ENCODE measurements at regions not wholly inside any gene's neighbourhood (a gene's known extent, or its start where the extent isn't known, plus 50 kb on each side); places are given as distances from the start of the nearest gene placed in this dataset.

DNA sequence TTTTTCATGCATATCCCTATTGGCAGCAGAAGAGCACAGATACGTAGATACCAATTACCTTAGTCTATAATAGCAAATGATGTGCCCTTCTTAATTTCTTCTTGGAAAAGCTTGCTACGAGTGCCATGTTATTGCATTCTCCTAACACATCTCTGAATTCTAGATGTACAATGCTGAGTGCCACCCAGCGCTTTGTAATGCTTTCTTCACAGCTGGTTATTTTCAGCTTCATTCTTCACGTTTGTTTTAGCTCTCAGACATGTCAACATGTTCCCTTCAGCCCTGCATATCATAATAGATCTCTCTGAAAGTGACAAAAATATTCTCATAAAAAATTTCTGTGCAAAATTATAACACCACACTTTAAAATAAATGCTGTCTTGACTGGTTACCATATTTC is 981.2 kb downstream of the TTLL7 start:
- H3K9me3 ChIP-seq (ENCODE audit: control insufficient read depth in 2 of 2, low read length in 2 of 2): no peaks in the 10 kb centered on the region
- H3K27ac ChIP-seq (ENCODE audit: low read length): no peak overlapping the region
- no peaks in the 10 kb centered on the region for H3K27me3 ChIP-seq (ENCODE audit: control insufficient read depth in 1 of 2, insufficient read depth in 2 of 2, low read length in 2 of 2)
- no peaks in the 10 kb centered on the region for H3K36me3 ChIP-seq (ENCODE audit: control insufficient read depth in 2 of 2, insufficient read depth in 2 of 2, low read length in 2 of 2)
- H3K4me1 ChIP-seq (ENCODE audit: control insufficient read depth, insufficient read depth, low read length): no peaks in the 10 kb centered on the region
- H3K9ac ChIP-seq (ENCODE audit: low read length in 2 of 2): no peak overlapping the region
- H3K4me3 ChIP-seq (ENCODE audit: low read length in 2 of 2): no peak overlapping the region

DNA sequence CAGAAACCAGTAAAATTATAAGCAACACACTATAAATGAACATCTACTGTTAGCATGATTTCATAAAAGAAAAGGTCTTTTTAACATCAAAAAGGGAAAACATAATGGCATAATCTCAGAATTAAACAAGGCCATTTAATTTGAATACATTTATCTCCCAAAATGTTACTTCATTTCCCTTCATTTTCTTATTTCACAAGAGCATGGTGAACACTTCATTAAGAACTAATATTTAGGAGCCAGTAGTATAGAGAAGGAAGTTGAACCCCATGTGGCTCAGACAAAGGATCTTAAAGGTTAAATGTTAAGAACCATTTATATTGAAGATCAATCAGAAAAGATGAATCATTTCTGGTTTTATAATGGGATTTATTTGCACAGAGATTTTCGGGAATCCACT is 981.7 kb downstream of the TTLL7 start:
- Histone ChIP-seq H3K9me3 (ENCODE audit: control insufficient read depth in 2 of 2, low read length in 2 of 2) (no peaks in the 10 kb centered on the region), H3K9ac (ENCODE audit: low read length in 2 of 2) (no peak overlapping the region), H3K36me3 (ENCODE audit: control insufficient read depth in 2 of 2, insufficient read depth in 2 of 2, low read length in 2 of 2) (no peaks in the 10 kb centered on the region), H3K27me3 (ENCODE audit: control insufficient read depth in 1 of 2, insufficient read depth in 2 of 2, low read length in 2 of 2) (no peaks in the 10 kb centered on the region), H3K4me3 (ENCODE audit: low read length in 2 of 2) (no peak overlapping the region), H3K27ac (ENCODE audit: low read length) (no peak overlapping the region), H3K4me1 (ENCODE audit: control insufficient read depth, insufficient read depth, low read length) (no peaks in the 10 kb centered on the region)

DNA sequence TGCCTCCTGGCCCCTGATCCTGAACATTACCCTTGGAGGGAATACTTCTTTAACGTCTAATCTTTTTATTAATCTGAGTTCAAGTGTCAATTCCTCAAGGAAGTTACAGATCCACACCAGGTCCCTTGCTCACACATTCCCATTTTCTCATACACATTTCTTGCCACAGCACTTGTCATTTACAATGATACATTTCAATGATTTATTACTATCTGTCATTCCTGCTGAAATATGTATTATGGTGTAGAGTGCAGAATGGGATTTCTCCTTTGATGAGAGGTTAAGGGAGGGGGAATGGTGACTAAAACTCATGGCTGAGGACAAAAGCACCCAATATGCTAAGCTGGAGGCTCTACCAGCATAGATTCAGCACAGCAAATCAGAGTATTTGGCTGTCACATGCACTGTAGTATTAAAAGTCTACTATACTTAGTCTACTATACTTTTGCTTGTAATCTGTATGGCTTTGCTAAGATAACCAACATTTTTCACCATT is 982.5 kb downstream of the TTLL7 start:
- Histone ChIP-seq H3K36me3 (ENCODE audit: control insufficient read depth in 2 of 2, insufficient read depth in 2 of 2, low read length in 2 of 2) (no peaks in the 10 kb centered on the region), H3K27ac (ENCODE audit: low read length) (no peak overlapping the region), H3K9me3 (ENCODE audit: control insufficient read depth in 2 of 2, low read length in 2 of 2) (no peaks in the 10 kb centered on the region), H3K9ac (ENCODE audit: low read length in 2 of 2) (no peak overlapping the region), H3K27me3 (ENCODE audit: control insufficient read depth in 1 of 2, insufficient read depth in 2 of 2, low read length in 2 of 2) (no peaks in the 10 kb centered on the region), H3K4me1 (ENCODE audit: control insufficient read depth, insufficient read depth, low read length) (no peaks in the 10 kb centered on the region), H3K4me3 (ENCODE audit: low read length in 2 of 2) (no peak overlapping the region)

DNA sequence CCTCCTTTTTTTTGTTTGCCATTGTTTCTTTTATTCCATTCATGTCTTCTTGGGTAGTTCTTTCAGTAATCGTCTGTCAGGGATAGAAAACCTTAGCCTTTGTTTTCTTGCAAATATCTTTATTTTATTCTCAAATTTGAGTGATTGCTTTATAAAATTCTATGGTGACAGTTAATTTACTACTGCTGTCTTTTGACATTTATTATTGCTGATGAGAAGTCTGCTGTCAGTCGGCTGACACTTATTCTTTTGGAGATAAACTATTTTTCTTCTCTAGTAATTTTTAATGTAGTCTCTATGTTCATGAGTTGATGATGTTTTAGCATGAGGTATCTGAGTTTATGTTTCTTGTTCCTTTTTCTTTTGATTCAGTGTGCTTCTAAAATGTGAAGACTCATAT is 983.8 kb downstream of the TTLL7 start:
- Histone ChIP-seq H3K27me3 (ENCODE audit: control insufficient read depth in 1 of 2, insufficient read depth in 2 of 2, low read length in 2 of 2) (no peaks in the 10 kb centered on the region), H3K4me3 (ENCODE audit: low read length in 2 of 2) (no peak overlapping the region)

DNA sequence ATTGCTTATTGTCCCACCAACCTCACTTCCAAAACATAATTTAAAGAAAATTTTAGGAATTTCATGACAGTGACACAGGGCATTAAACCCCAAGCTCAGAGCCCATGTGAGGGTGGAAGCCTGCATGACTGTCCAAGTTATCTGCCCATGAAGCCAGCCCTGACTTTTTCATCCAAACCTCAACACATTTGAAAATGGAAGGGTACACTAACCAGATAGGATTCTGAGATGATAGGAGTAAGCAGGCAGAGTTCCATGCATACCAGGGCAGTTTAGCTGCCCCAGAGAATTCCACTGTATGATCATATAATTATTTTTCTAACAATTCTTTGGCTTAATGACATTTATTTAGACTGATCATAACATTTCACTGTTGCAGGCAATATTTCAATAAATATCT is 986.0 kb downstream of the TTLL7 start:
- Histone ChIP-seq H3K4me1 (ENCODE audit: control insufficient read depth, insufficient read depth, low read length) (no peaks in the 10 kb centered on the region), H3K36me3 (ENCODE audit: control insufficient read depth in 2 of 2, insufficient read depth in 2 of 2, low read length in 2 of 2) (no peaks in the 10 kb centered on the region), H3K27ac (ENCODE audit: low read length) (no peak overlapping the region), H3K27me3 (ENCODE audit: control insufficient read depth in 1 of 2, insufficient read depth in 2 of 2, low read length in 2 of 2) (no peaks in the 10 kb centered on the region), H3K9ac (ENCODE audit: low read length in 2 of 2) (no peak overlapping the region), H3K9me3 (ENCODE audit: control insufficient read depth in 2 of 2, low read length in 2 of 2) (no peaks in the 10 kb centered on the region), H3K4me3 (ENCODE audit: low read length in 2 of 2) (no peak overlapping the region)

More for the DNA sequence above, 983.8 kb downstream of the TTLL7 start:
- H3K27ac ChIP-seq (ENCODE audit: low read length): no peak overlapping the region
- H3K9ac ChIP-seq (ENCODE audit: low read length in 2 of 2): no peak overlapping the region
- no peaks in the 10 kb centered on the region for H3K4me1 ChIP-seq (ENCODE audit: control insufficient read depth, insufficient read depth, low read length)
- H3K9me3 ChIP-seq (ENCODE audit: control insufficient read depth in 2 of 2, low read length in 2 of 2): no peaks in the 10 kb centered on the region
- H3K36me3 ChIP-seq (ENCODE audit: control insufficient read depth in 2 of 2, insufficient read depth in 2 of 2, low read length in 2 of 2): no peaks in the 10 kb centered on the region

DNA sequence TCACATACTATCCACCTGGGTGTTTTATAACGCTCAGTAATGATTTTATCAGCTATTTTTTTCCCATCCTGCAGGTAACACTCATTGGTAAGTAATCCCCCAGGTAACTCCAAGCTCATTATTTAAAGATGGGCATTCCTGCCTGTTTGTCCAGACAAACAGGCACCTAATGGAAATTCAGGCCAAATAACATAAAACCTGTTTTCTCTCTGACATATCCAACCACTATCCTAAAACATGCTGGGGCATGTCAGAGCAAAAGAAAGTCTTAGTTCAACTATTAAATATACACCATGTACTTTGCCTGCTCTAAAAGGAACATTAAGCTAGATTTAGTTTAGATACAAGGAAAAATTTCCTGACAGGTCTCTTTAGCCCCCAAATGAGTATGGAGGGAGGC is 987.7 kb downstream of the TTLL7 start:
- Histone ChIP-seq H3K27me3 (ENCODE audit: control insufficient read depth in 1 of 2, insufficient read depth in 2 of 2, low read length in 2 of 2) (no peaks in the 10 kb centered on the region), H3K36me3 (ENCODE audit: control insufficient read depth in 2 of 2, insufficient read depth in 2 of 2, low read length in 2 of 2) (no peaks in the 10 kb centered on the region), H3K4me1 (ENCODE audit: control insufficient read depth, insufficient read depth, low read length) (no peaks in the 10 kb centered on the region), H3K4me3 (ENCODE audit: low read length in 2 of 2) (no peak overlapping the region), H3K9ac (ENCODE audit: low read length in 2 of 2) (no peak overlapping the region), H3K27ac (ENCODE audit: low read length) (no peak overlapping the region), H3K9me3 (ENCODE audit: control insufficient read depth in 2 of 2, low read length in 2 of 2) (no peaks in the 10 kb centered on the region)

DNA sequence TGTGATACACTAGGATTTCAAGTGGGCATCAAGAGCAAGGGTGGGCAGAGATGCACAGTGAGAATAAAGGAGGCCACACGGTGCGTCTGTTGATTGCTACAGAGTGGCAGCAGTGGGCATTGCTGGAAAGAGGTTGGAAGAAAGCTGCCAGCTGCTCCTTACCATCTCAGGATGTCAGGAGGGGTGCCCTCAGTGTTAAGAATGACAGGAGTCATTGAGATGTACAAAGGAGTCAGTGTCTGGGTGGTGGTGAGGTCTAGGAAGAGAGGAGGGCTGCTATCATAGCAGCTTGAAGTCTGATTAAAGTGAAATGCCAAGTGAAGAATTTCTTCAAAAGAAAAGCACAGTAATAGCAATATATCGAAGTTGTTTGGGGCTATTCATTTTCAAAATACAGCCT is 992.7 kb downstream of the TTLL7 start:
- H3K27me3 ChIP-seq (ENCODE audit: control insufficient read depth in 1 of 2, insufficient read depth in 2 of 2, low read length in 2 of 2): no peaks in the 10 kb centered on the region
- no peak overlapping the region for H3K27ac ChIP-seq (ENCODE audit: low read length)
- H3K36me3 ChIP-seq (ENCODE audit: control insufficient read depth in 2 of 2, insufficient read depth in 2 of 2, low read length in 2 of 2): no peaks in the 10 kb centered on the region
- no peaks in the 10 kb centered on the region for H3K4me1 ChIP-seq (ENCODE audit: control insufficient read depth, insufficient read depth, low read length)
- H3K9me3 ChIP-seq (ENCODE audit: control insufficient read depth in 2 of 2, low read length in 2 of 2): no peaks in the 10 kb centered on the region
- no peak overlapping the region for H3K4me3 ChIP-seq (ENCODE audit: low read length in 2 of 2)
- H3K9ac ChIP-seq (ENCODE audit: low read length in 2 of 2): no peak overlapping the region

DNA sequence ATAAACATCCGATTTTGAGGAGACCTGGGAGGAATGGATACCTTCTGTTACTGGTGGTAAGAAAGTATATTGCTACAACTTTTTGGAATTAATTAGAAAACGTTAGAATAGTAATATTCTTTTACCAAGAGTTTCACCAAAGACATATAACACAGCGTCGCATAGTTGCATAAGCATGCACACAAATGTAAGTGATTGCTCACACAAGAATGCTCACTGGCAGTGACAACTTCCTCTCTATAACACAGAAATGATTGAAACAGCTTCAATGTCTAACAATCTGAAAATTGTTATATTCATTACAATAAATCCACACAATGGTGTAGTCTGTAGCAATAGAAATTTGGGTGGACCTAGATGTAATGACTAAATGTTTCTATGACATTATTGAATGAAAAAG is 998.6 kb downstream of the TTLL7 start:
- Histone ChIP-seq H3K36me3 (ENCODE audit: control insufficient read depth in 2 of 2, insufficient read depth in 2 of 2, low read length in 2 of 2) (no peaks in the 10 kb centered on the region), H3K27me3 (ENCODE audit: control insufficient read depth in 1 of 2, insufficient read depth in 2 of 2, low read length in 2 of 2) (no peaks in the 10 kb centered on the region), H3K9ac (ENCODE audit: low read length in 2 of 2) (no peak overlapping the region), H3K4me3 (ENCODE audit: low read length in 2 of 2) (no peak overlapping the region), H3K27ac (ENCODE audit: low read length) (no peak overlapping the region), H3K4me1 (ENCODE audit: control insufficient read depth, insufficient read depth, low read length) (no peaks in the 10 kb centered on the region), H3K9me3 (ENCODE audit: control insufficient read depth in 2 of 2, low read length in 2 of 2) (no peaks in the 10 kb centered on the region)

DNA sequence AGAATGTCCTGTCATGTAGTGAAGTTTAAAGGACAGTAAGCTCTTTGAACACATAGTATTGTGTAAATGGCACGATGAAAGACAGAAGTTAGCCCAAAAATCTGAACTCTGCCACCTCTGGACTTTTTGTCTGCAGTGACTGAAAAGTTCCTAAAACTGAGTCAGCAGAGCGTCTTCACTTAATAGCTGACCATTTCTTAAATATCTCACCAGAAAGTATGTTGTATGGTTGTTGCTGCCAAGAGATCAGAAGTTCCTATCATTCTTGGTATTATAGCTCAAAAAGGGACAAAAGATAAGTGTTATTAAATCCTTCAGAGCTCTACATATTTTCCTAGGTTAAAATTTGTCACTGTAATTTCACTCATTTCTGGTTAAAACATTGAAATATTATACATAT is 1003.0 kb downstream of the TTLL7 start:
- no peaks in the 10 kb centered on the region for H3K4me1 ChIP-seq (ENCODE audit: control insufficient read depth, insufficient read depth, low read length)
- no peaks in the 10 kb centered on the region for H3K36me3 ChIP-seq (ENCODE audit: control insufficient read depth in 2 of 2, insufficient read depth in 2 of 2, low read length in 2 of 2)
- H3K9me3 ChIP-seq (ENCODE audit: control insufficient read depth in 2 of 2, low read length in 2 of 2): no peaks in the 10 kb centered on the region
- no peaks in the 10 kb centered on the region for H3K27me3 ChIP-seq (ENCODE audit: control insufficient read depth in 1 of 2, insufficient read depth in 2 of 2, low read length in 2 of 2)
- H3K27ac ChIP-seq (ENCODE audit: low read length): no peak overlapping the region
- H3K9ac ChIP-seq (ENCODE audit: low read length in 2 of 2): no peak overlapping the region
- H3K4me3 ChIP-seq (ENCODE audit: low read length in 2 of 2): no peak overlapping the region

DNA sequence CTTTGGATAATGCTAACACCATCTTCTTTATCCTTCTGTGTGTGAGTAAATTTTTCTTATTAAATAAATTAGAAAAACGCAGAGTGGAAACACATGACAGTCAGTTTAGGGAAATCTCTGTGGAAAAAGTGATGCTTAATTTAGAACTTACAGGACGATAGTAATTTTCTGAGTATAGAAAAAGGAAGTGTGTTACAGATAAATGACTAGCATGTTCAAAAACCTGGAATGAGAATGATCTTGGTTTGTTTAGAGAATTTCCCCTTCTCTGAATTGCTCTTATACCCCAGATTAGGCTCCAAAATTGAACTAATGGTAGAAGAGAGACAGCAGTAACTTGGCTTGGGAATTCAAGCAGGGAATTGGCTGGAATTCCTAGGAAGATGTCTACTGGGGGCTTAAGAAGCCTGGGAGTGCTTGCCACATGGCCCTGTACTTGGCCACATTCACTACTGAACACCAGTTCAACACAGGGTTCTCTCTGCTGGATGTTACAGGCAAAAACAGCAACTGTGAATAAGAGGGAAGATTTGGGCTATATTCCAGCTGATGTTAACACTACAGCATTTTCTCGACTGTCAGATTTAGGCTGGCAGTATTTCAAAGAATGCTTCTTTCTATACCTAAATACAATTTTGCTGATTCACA is 1004.2 kb downstream of the TTLL7 start:
- no peaks in the 10 kb centered on the region for H3K27me3 ChIP-seq (ENCODE audit: control insufficient read depth in 1 of 2, insufficient read depth in 2 of 2, low read length in 2 of 2)
- H3K9me3 ChIP-seq (ENCODE audit: control insufficient read depth in 2 of 2, low read length in 2 of 2): no peaks in the 10 kb centered on the region
- no peaks in the 10 kb centered on the region for H3K4me1 ChIP-seq (ENCODE audit: control insufficient read depth, insufficient read depth, low read length)
- H3K9ac ChIP-seq (ENCODE audit: low read length in 2 of 2): no peak overlapping the region
- no peak overlapping the region for H3K27ac ChIP-seq (ENCODE audit: low read length)
- no peaks in the 10 kb centered on the region for H3K36me3 ChIP-seq (ENCODE audit: control insufficient read depth in 2 of 2, insufficient read depth in 2 of 2, low read length in 2 of 2)
- no peak overlapping the region for H3K4me3 ChIP-seq (ENCODE audit: low read length in 2 of 2)

DNA sequence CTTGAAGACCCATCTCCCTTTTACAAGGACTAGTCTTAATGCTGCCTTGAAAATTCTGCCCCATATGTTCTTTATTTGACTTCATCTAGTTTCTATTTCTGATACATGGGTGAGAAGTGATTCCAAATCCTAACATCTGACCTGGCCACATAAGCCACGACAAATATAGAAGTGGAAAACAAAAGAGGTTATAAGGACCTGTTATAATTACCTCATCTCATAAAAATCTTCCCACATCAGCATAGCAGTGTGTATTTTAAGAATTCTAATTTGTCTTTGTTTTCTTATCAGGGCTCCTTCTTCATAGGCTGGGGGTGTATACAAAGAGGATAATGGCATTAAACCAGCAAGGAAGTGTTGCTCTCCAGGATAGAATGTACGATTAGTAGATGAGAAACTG is 1007.4 kb downstream of the TTLL7 start:
- H3K4me3 ChIP-seq (ENCODE audit: low read length in 2 of 2): no peak overlapping the region
- H3K27me3 ChIP-seq (ENCODE audit: control insufficient read depth in 1 of 2, insufficient read depth in 2 of 2, low read length in 2 of 2): no peaks in the 10 kb centered on the region
- H3K9me3 ChIP-seq (ENCODE audit: control insufficient read depth in 2 of 2, low read length in 2 of 2): no peaks in the 10 kb centered on the region
- no peak overlapping the region for H3K27ac ChIP-seq (ENCODE audit: low read length)
- no peaks in the 10 kb centered on the region for H3K4me1 ChIP-seq (ENCODE audit: control insufficient read depth, insufficient read depth, low read length)
- no peaks in the 10 kb centered on the region for H3K36me3 ChIP-seq (ENCODE audit: control insufficient read depth in 2 of 2, insufficient read depth in 2 of 2, low read length in 2 of 2)
- no peak overlapping the region for H3K9ac ChIP-seq (ENCODE audit: low read length in 2 of 2)

Data from stomach smooth muscle (tissue), 2 donors.